Small intestine (tissue), 7 donors: ENCODE measurements at regions not wholly inside any gene's neighbourhood (a gene's known extent, or its start where the extent isn't known, plus 50 kb on each side); places are given as distances from the start of the nearest gene placed in this dataset.
"Not testable (repeated sequence)": the region's sequence is repeated elsewhere in the genome, so short reads cannot be mapped to it uniquely, and the experiment has no call there.

Experiments used
- DNase-seq, 2 donors: peaks; one replicate each; pipeline versions ENCODE4 v3.0.0 to v3.0.0-alpha.2; 2013
- FAIRE-seq: peaks from 2 replicates; lab custom pipeline; 2012; peaks lifted over from hg19 to GRCh38; lab: Jason Lieb, UNC
- H3K27ac ChIP-seq, 3 donors: one replicate each; pipeline ENCODE4 v1.5.1; 2013; ENCODE audit warnings: low read length in 2 of 3, mild to moderate bottlenecking in 2 of 3, control low read depth in 1 of 3, inconsistent platforms in 1 of 3, low read depth in 1 of 3, moderate library complexity in 1 of 3
- H3K27me3 ChIP-seq, 3 donors: one replicate each; pipeline ENCODE4 v1.6.1; 2013; ENCODE audit warnings: low read length in 3 of 3, inconsistent platforms in 1 of 3; ENCODE audit not compliant: control insufficient read depth in 3 of 3, insufficient read depth in 3 of 3
- H3K36me3 ChIP-seq, 3 donors: one replicate each; pipeline ENCODE4 v1.6.1; 2013; ENCODE audit warnings: low read length in 3 of 3, inconsistent platforms in 1 of 3, low read depth in 1 of 3, mild to moderate bottlenecking in 1 of 3, moderate library complexity in 1 of 3; ENCODE audit not compliant: control insufficient read depth in 3 of 3, insufficient read depth in 2 of 3
- H3K4me1 ChIP-seq, 3 donors: one replicate each; pipeline ENCODE4 v1.6.1; 2013; ENCODE audit warnings: low read length in 2 of 3, inconsistent platforms in 1 of 3, low read depth in 1 of 3, mild to moderate bottlenecking in 1 of 3, moderate library complexity in 1 of 3; ENCODE audit not compliant: control insufficient read depth in 3 of 3, insufficient read depth in 2 of 3
- H3K4me3 ChIP-seq, 3 donors: one replicate each; pipeline ENCODE4 v1.5.1; 2013; ENCODE audit warnings: low read length in 3 of 3, control low read depth in 1 of 3, inconsistent platforms in 1 of 3, low read depth in 1 of 3, mild to moderate bottlenecking in 1 of 3, moderate library complexity in 1 of 3
- H3K9me3 ChIP-seq, 2 donors: one replicate each; pipeline ENCODE4 v1.6.1; 2013; ENCODE audit warnings: low read depth in 1 of 2, low read length in 1 of 2; ENCODE audit not compliant: control insufficient read depth in 2 of 2, insufficient read depth in 1 of 2
- WGBS, 3 donors: extraction: QIAGEN DNeasy Blood & Tissue Kit; methylation state at CpG; one replicate each; pipeline ENCODE4 v1.1.7; 2013; 5-methylcytosine and 5-hydroxymethylcytosine counted together
- donor health status: healthy with polysubstance abuse.
- donor health status: control.
- donor health status: control.
- donor health status: Bipolar disorder and iron deficiency.
- donor health status: healthy.

GRCh38 chr2:88986721-88987330 is 295.4 kb downstream of the RPIA start:
- H3K27me3 ChIP-seq, FAIRE-seq, H3K4me1 ChIP-seq, H3K27ac ChIP-seq, H3K36me3 ChIP-seq, H3K4me3 ChIP-seq, H3K9me3 ChIP-seq, DNase-seq: not testable (repeated sequence)
- WGBS, 3 donors: 5 to 26% (median 17%) methylated on average over 3 to 4 of the region's 4 CpGs

GRCh38 chr2:88988617-88989016 is 297.1 kb downstream of the RPIA start:
- FAIRE-seq, H3K36me3 ChIP-seq: not testable (repeated sequence)

DNA sequence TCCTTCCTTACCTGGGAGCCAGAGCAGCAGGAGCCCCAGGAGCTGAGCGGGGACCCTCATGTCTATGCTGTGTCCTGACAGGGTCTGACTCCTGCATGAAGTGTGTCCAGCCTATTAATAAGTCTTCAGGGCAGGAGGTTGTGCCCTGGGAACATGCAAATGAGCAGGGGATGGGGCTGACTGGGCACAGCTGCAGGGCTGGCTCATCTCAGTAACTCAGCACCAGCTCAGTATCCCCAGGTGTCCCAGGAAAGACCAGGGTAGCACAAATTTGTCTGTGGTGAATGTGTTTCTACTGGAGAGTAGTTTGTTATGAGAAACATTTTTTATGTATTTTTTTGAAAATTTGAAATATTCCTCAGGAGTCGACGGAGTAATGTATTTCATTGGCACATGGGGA is 301.3 kb downstream of the RPIA start:
- not testable (repeated sequence) for H3K36me3 ChIP-seq, H3K4me1 ChIP-seq, H3K27me3 ChIP-seq, H3K4me3 ChIP-seq, DNase-seq, H3K27ac ChIP-seq, H3K9me3 ChIP-seq, FAIRE-seq
- 88 to 98% (median 92%) methylated on average over 3 of the region's 3 CpGs for WGBS, 3 donors

More at GRCh38 chr2:88988617-88989016, 297.1 kb downstream of the RPIA start:
- H3K4me3 ChIP-seq, H3K9me3 ChIP-seq, H3K4me1 ChIP-seq, H3K27ac ChIP-seq, H3K27me3 ChIP-seq, DNase-seq: not testable (repeated sequence)

GRCh38 chr2:88994856-88995255 is 303.4 kb downstream of the RPIA start:
- DNase-seq, H3K27me3 ChIP-seq, H3K27ac ChIP-seq, H3K36me3 ChIP-seq, FAIRE-seq, H3K9me3 ChIP-seq, H3K4me1 ChIP-seq, H3K4me3 ChIP-seq: not testable (repeated sequence)
- no CpG with 5 or more reads among the region's 1 CpG for WGBS, 3 donors

DNA sequence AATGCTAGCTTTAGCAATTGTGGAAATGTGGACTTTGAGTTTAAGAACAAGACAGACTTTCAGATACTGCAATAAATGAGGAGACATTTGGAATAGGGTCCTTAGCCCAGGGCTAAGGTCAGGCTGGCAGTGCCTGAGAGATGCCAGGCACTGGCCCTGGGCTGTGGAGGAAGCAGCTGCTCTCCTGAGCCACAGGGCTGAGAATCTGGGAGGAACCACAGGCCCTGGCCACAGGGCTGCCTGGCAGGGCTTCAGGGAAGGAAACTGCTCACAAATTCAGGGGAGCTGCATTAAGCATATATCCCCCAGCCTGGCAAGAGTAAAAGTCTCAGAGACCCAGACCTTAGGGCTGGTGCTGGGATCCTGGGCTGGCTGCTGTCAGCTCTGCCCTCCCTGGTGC is 305.1 kb downstream of the RPIA start:
- not testable (repeated sequence) for DNase-seq, H3K27ac ChIP-seq, H3K9me3 ChIP-seq, H3K27me3 ChIP-seq, H3K4me1 ChIP-seq, FAIRE-seq, H3K36me3 ChIP-seq, H3K4me3 ChIP-seq

DNA sequence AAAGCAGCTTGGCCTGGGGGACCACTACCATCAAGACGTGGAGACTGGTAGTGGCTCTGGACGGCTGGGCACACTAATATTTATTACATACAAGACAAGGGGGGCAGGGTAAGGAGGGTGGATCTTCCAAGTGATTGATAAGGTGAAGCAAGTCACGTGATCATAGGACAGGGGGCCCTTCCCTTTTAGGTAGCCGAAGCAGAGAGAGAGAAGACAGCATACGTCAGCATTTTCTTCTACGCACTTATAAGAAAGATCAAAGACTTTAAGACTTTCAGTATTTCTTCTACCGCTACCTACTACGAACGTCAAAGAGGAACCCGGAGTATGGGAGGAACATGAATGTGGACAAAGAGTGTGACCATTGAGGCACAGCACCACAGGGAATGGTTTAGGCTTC is 307.9 kb downstream of the RPIA start:
- H3K4me3 ChIP-seq: no peak overlapping the region
- H3K9me3 ChIP-seq: no peaks in the 10 kb centered on the region
- no peak overlapping the region for H3K27ac ChIP-seq
- FAIRE-seq: no peak
- H3K27me3 ChIP-seq: no peaks in the 10 kb centered on the region
- no peaks in the 10 kb centered on the region for H3K4me1 ChIP-seq
- no peaks in the 10 kb centered on the region for H3K36me3 ChIP-seq
- WGBS, 3 donors: 87 to 89% (median 89%) methylated on average over 10 of the region's 10 CpGs
- no peak for DNase-seq

DNA sequence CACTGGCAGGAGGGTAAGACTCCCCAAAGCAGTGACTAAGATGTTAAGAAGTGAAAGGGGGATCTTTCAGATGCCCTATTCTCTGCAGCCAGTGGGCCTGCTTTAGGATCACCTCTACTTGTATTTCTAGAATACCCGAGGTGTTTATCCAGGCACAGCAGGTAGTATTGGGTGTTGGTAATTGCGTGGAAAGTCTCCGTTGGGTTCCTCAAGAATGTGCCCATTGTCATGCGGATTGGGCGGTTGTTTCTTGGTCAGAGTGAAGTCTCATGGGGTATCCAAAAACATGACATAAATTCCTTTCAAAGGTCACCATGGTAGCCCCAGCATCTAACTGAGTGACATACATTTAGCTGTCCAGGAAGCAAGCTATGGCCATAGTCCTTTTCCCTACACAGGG is 308.8 kb downstream of the RPIA start:
- Histone ChIP-seq H3K36me3 (no peaks in the 10 kb centered on the region), H3K4me1 (no peaks in the 10 kb centered on the region), H3K27ac (no peak overlapping the region), H3K4me3 (no peak overlapping the region), H3K9me3 (no peaks in the 10 kb centered on the region), H3K27me3 (no peaks in the 10 kb centered on the region)
- no peak for FAIRE-seq
- DNase-seq: no peak
- WGBS, 3 donors: 72 to 76% (median 76%) methylated on average over 5 of the region's 5 CpGs

- H3K27me3 ChIP-seq, H3K4me1 ChIP-seq, H3K4me3 ChIP-seq, H3K9me3 ChIP-seq, FAIRE-seq, H3K36me3 ChIP-seq, H3K27ac ChIP-seq, DNase-seq: not testable (repeated sequence)
- 48 to 49% (median 48%) methylated on average over 1 of the region's 1 CpG for WGBS, 3 donors
Observed at GRCh38 chr2:89004238-89004637, 312.8 kb downstream of the RPIA start.

DNA sequence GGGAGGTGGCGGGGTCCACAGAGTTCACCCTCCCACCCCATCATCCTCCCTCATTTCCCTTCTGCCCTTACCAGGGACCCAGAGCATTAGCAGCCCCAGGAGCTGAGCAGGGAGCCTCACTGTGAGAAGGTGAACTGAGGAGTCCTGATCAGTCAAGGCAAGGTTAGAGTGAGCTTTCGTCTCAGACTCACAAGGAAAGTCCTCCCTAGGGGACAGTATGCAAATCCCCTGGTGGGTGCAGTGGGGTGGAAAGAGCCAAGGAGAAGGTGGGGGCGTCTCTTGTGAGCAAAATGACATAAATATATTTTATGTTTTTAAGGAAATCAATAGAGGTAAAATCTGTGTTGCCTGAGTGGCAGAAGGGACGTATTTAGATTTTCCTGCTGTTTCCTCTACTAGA is 329.1 kb downstream of the RPIA start:
- H3K27ac ChIP-seq, H3K27me3 ChIP-seq, H3K4me3 ChIP-seq, H3K4me1 ChIP-seq, DNase-seq, H3K36me3 ChIP-seq, H3K9me3 ChIP-seq, FAIRE-seq: not testable (repeated sequence)
- 49 to 65% (median 52%) methylated on average over 3 of the region's 4 CpGs for WGBS, 3 donors
